ENCODE measurements at regions not wholly inside any gene's neighbourhood (a gene's known extent, or its start where the extent isn't known, plus 50 kb on each side); places are given as distances from the start of the nearest gene placed in this dataset.

DNA sequence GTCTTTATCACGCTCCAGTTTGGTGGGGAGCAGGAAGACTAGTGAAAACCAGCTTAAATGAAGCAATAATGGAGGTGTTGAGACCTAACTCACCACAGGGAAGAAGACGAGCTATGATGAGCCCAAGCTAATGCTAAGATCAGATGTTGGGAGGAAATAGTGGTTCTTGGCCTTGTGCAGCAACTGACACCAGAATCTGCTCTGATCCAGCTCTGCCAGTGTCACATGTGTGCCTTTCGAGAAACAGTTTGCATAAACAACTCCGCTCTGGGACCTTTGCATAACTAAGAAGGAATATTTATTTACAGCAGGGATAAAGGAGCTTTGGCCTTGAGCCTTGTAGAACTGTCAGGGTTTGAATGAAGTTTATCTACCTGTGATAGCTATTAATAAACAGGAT is 369.4 kb upstream of the CCDC196 start:
- TF ChIP-seq POLR2A (IDR thresholded peaks at IDR 0.05), result no peak
- TF ChIP-seq, protein P1, sequence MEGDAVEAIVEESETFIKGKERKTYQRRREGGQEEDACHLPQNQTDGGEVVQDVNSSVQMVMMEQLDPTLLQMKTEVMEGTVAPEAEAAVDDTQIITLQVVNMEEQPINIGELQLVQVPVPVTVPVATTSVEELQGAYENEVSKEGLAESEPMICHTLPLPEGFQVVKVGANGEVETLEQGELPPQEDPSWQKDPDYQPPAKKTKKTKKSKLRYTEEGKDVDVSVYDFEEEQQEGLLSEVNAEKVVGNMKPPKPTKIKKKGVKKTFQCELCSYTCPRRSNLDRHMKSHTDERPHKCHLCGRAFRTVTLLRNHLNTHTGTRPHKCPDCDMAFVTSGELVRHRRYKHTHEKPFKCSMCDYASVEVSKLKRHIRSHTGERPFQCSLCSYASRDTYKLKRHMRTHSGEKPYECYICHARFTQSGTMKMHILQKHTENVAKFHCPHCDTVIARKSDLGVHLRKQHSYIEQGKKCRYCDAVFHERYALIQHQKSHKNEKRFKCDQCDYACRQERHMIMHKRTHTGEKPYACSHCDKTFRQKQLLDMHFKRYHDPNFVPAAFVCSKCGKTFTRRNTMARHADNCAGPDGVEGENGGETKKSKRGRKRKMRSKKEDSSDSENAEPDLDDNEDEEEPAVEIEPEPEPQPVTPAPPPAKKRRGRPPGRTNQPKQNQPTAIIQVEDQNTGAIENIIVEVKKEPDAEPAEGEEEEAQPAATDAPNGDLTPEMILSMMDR (IDR thresholded peaks at IDR 0.05), result no peak

Data from thyroid gland (tissue), 4 donors.